ENCODE measurements at regions not wholly inside any gene's neighbourhood (a gene's known extent, or its start where the extent isn't known, plus 50 kb on each side); places are given as distances from the start of the nearest gene placed in this dataset.
A peak's percentile ranks its signal among the peaks of the same experiment; 100 is the strongest.

GRCh38 chr4:180993244-180993836, 1249.9 kb upstream of the TENM3 start:
- Mint-ChIP-seq H3K9me3 (peaks cover 2% of the 10 kb centered on the region), H3K27ac (no peak overlapping the region), H3K4me1 (no peaks in the 10 kb centered on the region), H3K4me3 (no peak overlapping the region), H3K36me3 (ENCODE audit: low read depth) (no peaks in the 10 kb centered on the region), H3K27me3 (ENCODE audit: low read depth) (no peaks in the 10 kb centered on the region)
- no peak for TF ChIP-seq CTCF (IDR thresholded peaks at IDR 0.05; ENCODE audit: unreplicated experiment in 3 of 3)

- H3K27ac Mint-ChIP-seq = no peak overlapping the region
- no peak overlapping the region for H3K4me3 Mint-ChIP-seq
- TF ChIP-seq CTCF (IDR thresholded peaks at IDR 0.05; ENCODE audit: unreplicated experiment in 3 of 3) = no peak
- no peaks in the 10 kb centered on the region for H3K36me3 Mint-ChIP-seq (ENCODE audit: low read depth)
- no peaks in the 10 kb centered on the region for H3K27me3 Mint-ChIP-seq (ENCODE audit: low read depth)
- no peaks in the 10 kb centered on the region for H3K4me1 Mint-ChIP-seq
- peaks cover 2% of the 10 kb centered on the region for H3K9me3 Mint-ChIP-seq
Observed at GRCh38 chr4:180994722-180995121, 1248.5 kb upstream of the TENM3 start.

GRCh38 chr4:180999217-180999616, 1244.0 kb upstream of the TENM3 start:
- Mint-ChIP-seq H3K27me3 (ENCODE audit: low read depth) (no peaks in the 10 kb centered on the region), H3K4me1 (no peaks in the 10 kb centered on the region), H3K36me3 (ENCODE audit: low read depth) (no peaks in the 10 kb centered on the region), H3K27ac (no peak overlapping the region), H3K4me3 (no peak overlapping the region), H3K9me3 (peaks cover 2% of the 10 kb centered on the region)
- TF ChIP-seq CTCF (IDR thresholded peaks at IDR 0.05; ENCODE audit: unreplicated experiment in 3 of 3) = no peak

- TF ChIP-seq CTCF (IDR thresholded peaks at IDR 0.05; ENCODE audit: unreplicated experiment in 3 of 3) = no peak
Observed at GRCh38 chr4:181004056-181004455, 1239.1 kb upstream of the TENM3 start.

GRCh38 chr4:181006499-181007260, 1236.5 kb upstream of the TENM3 start:
- no peak for TF ChIP-seq CTCF (IDR thresholded peaks at IDR 0.05; ENCODE audit: unreplicated experiment in 3 of 3)
- H3K27ac Mint-ChIP-seq = peak overlapping the region; percentile 17 to 76 (median 47)
- H3K9me3 Mint-ChIP-seq = peaks cover 2% of the 10 kb centered on the region
- H3K27me3 Mint-ChIP-seq (ENCODE audit: low read depth) = no peaks in the 10 kb centered on the region
- no peaks in the 10 kb centered on the region for H3K36me3 Mint-ChIP-seq (ENCODE audit: low read depth)
- peaks cover 16% of the 10 kb centered on the region for H3K4me1 Mint-ChIP-seq
- peak overlapping the region; percentile 31 to 75 (median 50) for H3K4me3 Mint-ChIP-seq

More at GRCh38 chr4:181004056-181004455, 1239.1 kb upstream of the TENM3 start:
- H3K27me3 Mint-ChIP-seq (ENCODE audit: low read depth) = no peaks in the 10 kb centered on the region
- no peaks in the 10 kb centered on the region for H3K9me3 Mint-ChIP-seq
- no peak overlapping the region for H3K27ac Mint-ChIP-seq
- peaks cover 16% of the 10 kb centered on the region for H3K4me1 Mint-ChIP-seq
- no peak overlapping the region for H3K4me3 Mint-ChIP-seq
- H3K36me3 Mint-ChIP-seq (ENCODE audit: low read depth) = no peaks in the 10 kb centered on the region
